ENCODE measurements at regions not wholly inside any gene's neighbourhood (a gene's known extent, or its start where the extent isn't known, plus 50 kb on each side); places are given as distances from the start of the nearest gene placed in this dataset.

DNA sequence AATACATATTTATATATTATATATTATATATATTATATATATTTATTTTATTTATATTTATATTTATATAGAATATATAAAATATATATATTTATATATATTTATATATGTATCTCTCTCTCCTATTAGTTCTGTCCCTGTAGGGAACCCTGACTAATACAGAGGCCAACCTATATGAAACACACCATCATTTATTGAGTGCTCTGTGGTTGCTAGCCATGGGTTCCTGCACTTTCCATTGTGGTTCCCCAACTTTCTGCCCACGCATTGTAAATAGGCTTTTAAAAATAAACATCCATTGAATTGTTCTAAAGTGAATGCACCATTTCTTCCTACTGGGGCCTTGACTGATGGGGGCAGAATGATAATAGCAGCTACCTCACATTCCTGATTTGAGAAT, 93.8 kb upstream of the SESN3 start:
- Histone ChIP-seq H3K79me2 (no peaks in the 10 kb centered on the region), H3K4me3 (no peak overlapping the region), H4K20me1 (ENCODE audit: insufficient read depth, poor library complexity, severe bottlenecking) (no peaks in the 10 kb centered on the region), H3K9me2 (replicated peaks; ENCODE audit: insufficient read depth) (no peaks in the 10 kb centered on the region), H2AFZ (peak overlapping the region; percentile 31), H3K9me3 (ENCODE audit: low read depth) (no peaks in the 10 kb centered on the region), H3K27me3 (no peaks in the 10 kb centered on the region), H3K4me2 (no peak overlapping the region), H3K4me1 (ENCODE audit: insufficient read depth) (peaks cover 1% of the 10 kb centered on the region), H3K36me3 (replicated peaks; ENCODE audit: insufficient read depth, low read depth) (no peaks in the 10 kb centered on the region), H3K27ac (no peak overlapping the region)
- 68% methylated on average over 1 of the region's 1 CpG for WGBS (ENCODE audit: low lambda C conversion rate, missing lambda C conversion rate)
- TF ChIP-seq, protein P1, sequence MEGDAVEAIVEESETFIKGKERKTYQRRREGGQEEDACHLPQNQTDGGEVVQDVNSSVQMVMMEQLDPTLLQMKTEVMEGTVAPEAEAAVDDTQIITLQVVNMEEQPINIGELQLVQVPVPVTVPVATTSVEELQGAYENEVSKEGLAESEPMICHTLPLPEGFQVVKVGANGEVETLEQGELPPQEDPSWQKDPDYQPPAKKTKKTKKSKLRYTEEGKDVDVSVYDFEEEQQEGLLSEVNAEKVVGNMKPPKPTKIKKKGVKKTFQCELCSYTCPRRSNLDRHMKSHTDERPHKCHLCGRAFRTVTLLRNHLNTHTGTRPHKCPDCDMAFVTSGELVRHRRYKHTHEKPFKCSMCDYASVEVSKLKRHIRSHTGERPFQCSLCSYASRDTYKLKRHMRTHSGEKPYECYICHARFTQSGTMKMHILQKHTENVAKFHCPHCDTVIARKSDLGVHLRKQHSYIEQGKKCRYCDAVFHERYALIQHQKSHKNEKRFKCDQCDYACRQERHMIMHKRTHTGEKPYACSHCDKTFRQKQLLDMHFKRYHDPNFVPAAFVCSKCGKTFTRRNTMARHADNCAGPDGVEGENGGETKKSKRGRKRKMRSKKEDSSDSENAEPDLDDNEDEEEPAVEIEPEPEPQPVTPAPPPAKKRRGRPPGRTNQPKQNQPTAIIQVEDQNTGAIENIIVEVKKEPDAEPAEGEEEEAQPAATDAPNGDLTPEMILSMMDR (IDR thresholded peaks at IDR 0.05; ENCODE audit: poor library complexity), result no peak
- TF ChIP-seq EZH2 (IDR thresholded peaks at IDR 0.05; ENCODE audit: borderline replicate concordance) (no peak), EZH2phosphoT487 (IDR thresholded peaks at IDR 0.05; ENCODE audit: low read depth, severe bottlenecking, unreplicated experiment) (no peak)
- no peak for DNase-seq (ENCODE audit: low spot score)

DNA sequence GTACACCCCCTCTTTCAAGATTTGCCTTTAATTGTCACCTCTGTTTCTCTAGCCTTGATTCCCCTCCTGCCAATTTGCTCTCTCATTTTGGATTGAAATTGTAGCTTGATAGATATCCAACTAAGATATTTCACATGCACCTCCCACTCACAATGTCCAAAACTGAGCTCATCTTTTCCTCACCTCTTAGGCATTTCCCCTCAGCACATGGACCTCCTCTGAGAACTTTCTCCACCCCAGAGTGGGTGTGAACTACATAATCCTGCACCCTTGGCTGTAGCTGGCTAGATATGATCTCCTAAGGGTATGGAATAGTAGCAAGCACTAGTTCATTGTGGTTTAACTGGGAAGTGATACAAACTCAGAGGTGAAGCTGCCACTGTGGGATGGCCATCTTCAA, 91.5 kb upstream of the SESN3 start:
- no peaks in the 10 kb centered on the region for H3K79me2 ChIP-seq
- no peaks in the 10 kb centered on the region for H3K27me3 ChIP-seq
- no peaks in the 10 kb centered on the region for H3K9me3 ChIP-seq (ENCODE audit: low read depth)
- TF ChIP-seq EZH2phosphoT487 (IDR thresholded peaks at IDR 0.05; ENCODE audit: low read depth, severe bottlenecking, unreplicated experiment) (no peak), EZH2 (IDR thresholded peaks at IDR 0.05; ENCODE audit: borderline replicate concordance) (no peak)
- TF ChIP-seq, protein P1 (IDR thresholded peaks at IDR 0.05; ENCODE audit: poor library complexity), result no peak
- no peak overlapping the region for H3K4me2 ChIP-seq
- no peaks in the 10 kb centered on the region for H4K20me1 ChIP-seq (ENCODE audit: insufficient read depth, poor library complexity, severe bottlenecking)
- no peak overlapping the region for H3K4me3 ChIP-seq
- H3K27ac ChIP-seq, result no peak overlapping the region
- no peak overlapping the region for H2AFZ ChIP-seq
- no peaks in the 10 kb centered on the region for H3K36me3 ChIP-seq (replicated peaks; ENCODE audit: insufficient read depth, low read depth)
- H3K4me1 ChIP-seq (ENCODE audit: insufficient read depth), result peaks cover 12% of the 10 kb centered on the region
- H3K9me2 ChIP-seq (replicated peaks; ENCODE audit: insufficient read depth), result no peaks in the 10 kb centered on the region
- DNase-seq (ENCODE audit: low spot score), result no peak

DNA sequence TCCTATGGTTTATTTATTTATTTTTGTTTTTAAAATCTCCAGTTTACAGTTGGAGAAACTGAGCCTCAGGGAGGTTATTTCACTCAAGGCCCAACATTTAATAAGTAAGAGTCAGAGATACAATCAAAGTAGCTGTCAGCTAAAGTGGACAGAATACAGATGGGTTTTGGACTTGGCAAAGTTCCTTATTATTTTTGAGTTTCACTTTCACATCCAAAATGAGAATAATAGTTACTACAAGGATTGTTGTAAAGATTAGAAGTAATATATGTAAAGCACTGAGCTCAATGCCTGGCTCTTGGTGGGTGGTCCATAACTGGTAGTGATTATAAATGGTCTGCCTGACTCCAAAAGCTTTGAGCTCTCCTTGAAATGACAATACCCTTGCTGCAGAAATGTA, 87.5 kb upstream of the SESN3 start:
- no peaks in the 10 kb centered on the region for H3K27me3 ChIP-seq
- no peaks in the 10 kb centered on the region for H4K20me1 ChIP-seq (ENCODE audit: insufficient read depth, poor library complexity, severe bottlenecking)
- peaks cover 12% of the 10 kb centered on the region for H3K4me1 ChIP-seq (ENCODE audit: insufficient read depth)
- no peaks in the 10 kb centered on the region for H3K9me3 ChIP-seq (ENCODE audit: low read depth)
- TF ChIP-seq EZH2 (IDR thresholded peaks at IDR 0.05; ENCODE audit: borderline replicate concordance), result no peak
- TF ChIP-seq, protein P1 (IDR thresholded peaks at IDR 0.05; ENCODE audit: poor library complexity), result no peak
- no peak for TF ChIP-seq EZH2phosphoT487 (IDR thresholded peaks at IDR 0.05; ENCODE audit: low read depth, severe bottlenecking, unreplicated experiment)
- H3K36me3 ChIP-seq (replicated peaks; ENCODE audit: insufficient read depth, low read depth), result no peaks in the 10 kb centered on the region
- no peak for DNase-seq (ENCODE audit: low spot score)
- no peak overlapping the region for H2AFZ ChIP-seq
- no peak overlapping the region for H3K4me2 ChIP-seq
- H3K9me2 ChIP-seq (replicated peaks; ENCODE audit: insufficient read depth), result no peaks in the 10 kb centered on the region
- H3K4me3 ChIP-seq, result no peak overlapping the region
- H3K27ac ChIP-seq, result peak overlapping the region; percentile 38
- H3K79me2 ChIP-seq, result no peaks in the 10 kb centered on the region

DNA sequence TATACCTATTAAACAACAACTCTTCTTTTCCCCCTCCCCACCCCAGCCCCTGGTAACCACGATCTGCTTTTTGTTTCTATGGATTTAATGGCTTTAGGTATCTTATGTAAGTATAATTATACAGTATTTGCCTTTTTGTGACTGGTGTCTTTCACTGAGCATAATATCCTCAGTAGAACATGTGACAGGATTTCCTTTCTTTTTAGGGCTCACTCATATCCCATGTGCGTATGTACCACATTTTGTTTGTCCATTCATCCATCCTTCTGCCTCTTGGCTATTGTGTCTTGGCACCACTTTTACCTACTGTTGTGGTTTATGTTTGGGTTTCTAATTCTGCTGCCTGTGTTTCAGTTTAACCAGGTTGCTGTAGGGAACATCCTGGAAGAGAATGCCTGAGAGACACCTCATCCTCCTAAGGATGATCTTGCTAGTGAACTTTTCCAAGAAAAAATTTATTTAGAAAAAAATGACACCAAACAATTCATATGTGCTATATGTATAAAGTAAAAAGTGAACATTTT, 77.6 kb upstream of the SESN3 start:
- Histone ChIP-seq H3K9me3 (ENCODE audit: low read depth) (no peaks in the 10 kb centered on the region), H4K20me1 (ENCODE audit: insufficient read depth, poor library complexity, severe bottlenecking) (no peaks in the 10 kb centered on the region), H3K4me3 (no peak overlapping the region), H3K79me2 (no peaks in the 10 kb centered on the region), H3K36me3 (replicated peaks; ENCODE audit: insufficient read depth, low read depth) (no peaks in the 10 kb centered on the region), H3K4me1 (ENCODE audit: insufficient read depth) (no peaks in the 10 kb centered on the region), H3K27me3 (no peaks in the 10 kb centered on the region), H3K4me2 (no peak overlapping the region), H3K9me2 (replicated peaks; ENCODE audit: insufficient read depth) (no peaks in the 10 kb centered on the region), H2AFZ (no peak overlapping the region), H3K27ac (no peak overlapping the region)
- 96% methylated on average over 2 of the region's 2 CpGs for WGBS (ENCODE audit: low lambda C conversion rate, missing lambda C conversion rate)
- no peak for DNase-seq (ENCODE audit: low spot score)
- no peak for TF ChIP-seq EZH2 (IDR thresholded peaks at IDR 0.05; ENCODE audit: borderline replicate concordance)
